HG02678 (cell line): ENCODE measurements at regions not wholly inside any gene's neighbourhood (a gene's known extent, or its start where the extent isn't known, plus 50 kb on each side); places are given as distances from the start of the nearest gene placed in this dataset.
"Not testable (repeated sequence)": the region's sequence is repeated elsewhere in the genome, so short reads cannot be mapped to it uniquely, and the experiment has no call there.

Experiments used
- ATAC-seq: cut with Tn5 transposase; IDR thresholded peaks from one replicate; pipeline ENCODE4 v1.9.1; 2021; ENCODE audit warnings: mild to moderate bottlenecking, moderate library complexity; ENCODE audit not compliant: unreplicated experiment

DNA sequence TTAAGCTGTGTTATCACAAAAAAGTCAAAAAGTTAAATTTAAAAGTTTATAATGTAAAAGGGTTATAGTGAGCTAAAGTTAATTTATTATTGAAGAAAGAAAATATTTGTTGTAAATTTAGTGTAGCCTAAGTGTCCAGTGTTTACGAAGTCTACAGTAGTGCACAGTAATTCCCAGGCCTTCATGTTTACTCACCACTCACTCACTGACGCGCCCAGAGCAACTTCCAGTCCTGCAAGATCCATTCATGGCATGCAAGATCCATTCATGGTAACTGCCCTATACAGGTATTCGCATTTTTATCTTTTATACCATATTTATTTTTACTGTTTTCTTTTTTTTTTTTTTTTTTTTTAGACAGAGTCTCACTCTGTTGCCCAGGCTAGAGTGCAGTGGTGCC lies 69.5 kb downstream of the TPRA1 start:
- ATAC-seq: no peak

- no peak for ATAC-seq
Observed at GRCh38 chr3:127518456-127519081, 72.0 kb downstream of the TPRA1 start.

GRCh38 chr3:127512256-127512655 lies 78.3 kb downstream of the TPRA1 start:
- no peak for ATAC-seq

GRCh38 chr3:127501177-127501576 lies 89.4 kb downstream of the TPRA1 start:
- ATAC-seq: no peak

DNA sequence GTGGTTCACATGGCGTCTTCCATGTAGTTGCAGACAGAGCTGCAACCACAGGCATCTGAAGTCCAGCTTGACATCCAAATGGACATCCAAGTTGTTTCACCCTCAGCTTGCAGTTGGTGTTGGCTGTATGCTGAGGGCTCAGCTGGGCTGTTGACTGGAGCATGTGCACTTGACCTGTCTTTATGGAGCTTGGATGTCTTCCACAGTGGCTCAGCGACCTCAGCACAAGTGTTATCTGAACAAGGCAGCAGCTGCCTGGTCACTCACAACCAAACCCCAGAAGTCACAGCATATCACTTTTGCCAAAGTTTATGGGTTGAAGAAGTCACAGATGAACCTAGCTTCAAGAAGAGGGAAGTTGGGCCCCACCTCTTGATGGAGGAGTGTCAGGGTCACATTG lies 92.9 kb downstream of the TPRA1 start:
- ATAC-seq: no peak

GRCh38 chr3:127497166-127497565 lies 93.4 kb downstream of the TPRA1 start:
- no peak for ATAC-seq

- ATAC-seq: no peak
Observed at GRCh38 chr3:127495821-127496655, 94.5 kb downstream of the TPRA1 start.

- no peak for ATAC-seq
Observed at GRCh38 chr3:127493924-127494646, 96.4 kb downstream of the TPRA1 start.

DNA sequence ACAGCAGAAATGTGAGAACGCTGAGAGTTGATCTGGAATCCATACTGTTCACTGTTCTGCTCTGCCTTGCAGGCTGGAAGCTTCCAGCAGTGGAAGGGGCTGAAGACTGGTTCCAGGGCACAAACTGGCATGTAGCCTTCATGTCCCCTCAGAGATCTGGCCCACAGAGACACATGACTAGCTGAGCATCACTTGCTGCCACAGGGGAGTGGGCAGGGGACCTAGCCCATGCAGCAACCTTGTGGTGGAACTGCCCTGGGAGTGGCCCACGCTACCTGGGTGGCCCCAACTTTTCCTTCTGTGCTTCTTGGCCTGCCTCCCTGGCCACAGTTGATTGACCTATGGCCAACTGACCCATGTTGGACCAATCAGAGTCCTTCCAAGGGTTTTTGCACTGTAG lies 98.1 kb downstream of the TPRA1 start:
- no peak for ATAC-seq

- ATAC-seq: no peak
Observed at GRCh38 chr3:127491909-127492308, 98.6 kb downstream of the TPRA1 start.

- ATAC-seq: no peak
Observed at GRCh38 chr3:127491323-127491722, 99.2 kb downstream of the TPRA1 start.

- not testable (repeated sequence) for ATAC-seq
Observed at GRCh38 chr3:127491024-127491305, 99.6 kb downstream of the TPRA1 start.

- ATAC-seq: no peak
Observed at GRCh38 chr3:127490271-127491023, 100.1 kb downstream of the TPRA1 start.

DNA sequence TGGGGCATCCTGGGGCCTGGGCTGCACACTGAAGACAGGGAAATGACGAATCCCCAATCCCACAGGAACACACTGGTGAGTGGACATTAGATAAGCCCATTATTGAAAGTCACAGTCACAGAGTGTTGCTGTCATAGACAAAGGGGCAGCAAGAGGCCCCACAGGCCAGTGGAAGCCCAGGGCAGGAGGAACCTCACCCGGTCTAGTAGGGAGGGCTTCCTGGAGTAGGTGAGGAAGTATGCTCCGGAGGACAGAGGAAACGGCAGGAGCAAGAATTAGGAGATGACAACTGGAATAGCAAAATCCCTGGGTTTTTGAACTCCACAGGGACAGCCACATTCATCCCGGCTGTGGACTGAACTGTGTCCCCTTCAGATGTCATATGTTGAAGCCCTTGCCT lies 101.2 kb downstream of the TPRA1 start:
- no peak for ATAC-seq

DNA sequence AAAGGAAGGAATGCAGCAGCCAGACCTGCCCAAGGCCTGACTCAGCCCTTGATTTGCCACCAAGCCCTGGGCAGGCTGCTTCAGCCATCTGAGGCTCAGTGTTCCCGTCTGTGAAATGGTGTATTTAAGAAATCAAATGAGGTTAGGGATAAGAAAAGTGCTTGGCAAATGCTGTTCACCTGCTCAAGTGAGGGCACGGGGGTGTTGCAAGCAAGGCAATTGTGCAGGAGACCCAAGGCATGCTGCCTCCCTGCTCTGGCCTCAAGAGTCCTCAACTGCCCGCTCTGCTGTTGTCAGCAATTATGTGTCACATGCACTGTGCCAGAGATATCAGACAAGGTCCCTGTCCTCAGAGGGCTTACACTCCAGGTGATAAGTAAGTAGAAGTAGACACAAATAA lies 101.8 kb downstream of the TPRA1 start:
- no peak for ATAC-seq

- no peak for ATAC-seq
Observed at GRCh38 chr3:127488141-127488672, 102.3 kb downstream of the TPRA1 start.

DNA sequence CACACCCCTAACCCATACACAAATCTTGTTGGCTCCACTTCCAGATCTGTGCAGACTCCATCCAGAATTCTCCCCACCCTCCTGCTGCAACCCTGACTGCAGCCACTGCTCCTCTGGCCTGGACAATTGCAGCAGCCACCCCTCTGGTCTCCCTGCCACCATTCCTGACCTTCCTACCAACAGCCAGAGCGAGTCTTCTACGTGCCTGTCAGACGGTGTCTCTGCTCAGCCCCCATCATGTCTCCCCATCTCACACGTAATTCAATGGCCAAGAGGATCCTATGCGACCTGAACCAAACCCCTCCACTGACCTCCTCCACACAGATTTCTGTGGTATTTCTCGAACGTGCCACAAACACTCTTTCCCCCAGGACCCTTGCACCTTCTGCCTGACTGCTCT lies 103.3 kb downstream of the TPRA1 start:
- no peak for ATAC-seq

DNA sequence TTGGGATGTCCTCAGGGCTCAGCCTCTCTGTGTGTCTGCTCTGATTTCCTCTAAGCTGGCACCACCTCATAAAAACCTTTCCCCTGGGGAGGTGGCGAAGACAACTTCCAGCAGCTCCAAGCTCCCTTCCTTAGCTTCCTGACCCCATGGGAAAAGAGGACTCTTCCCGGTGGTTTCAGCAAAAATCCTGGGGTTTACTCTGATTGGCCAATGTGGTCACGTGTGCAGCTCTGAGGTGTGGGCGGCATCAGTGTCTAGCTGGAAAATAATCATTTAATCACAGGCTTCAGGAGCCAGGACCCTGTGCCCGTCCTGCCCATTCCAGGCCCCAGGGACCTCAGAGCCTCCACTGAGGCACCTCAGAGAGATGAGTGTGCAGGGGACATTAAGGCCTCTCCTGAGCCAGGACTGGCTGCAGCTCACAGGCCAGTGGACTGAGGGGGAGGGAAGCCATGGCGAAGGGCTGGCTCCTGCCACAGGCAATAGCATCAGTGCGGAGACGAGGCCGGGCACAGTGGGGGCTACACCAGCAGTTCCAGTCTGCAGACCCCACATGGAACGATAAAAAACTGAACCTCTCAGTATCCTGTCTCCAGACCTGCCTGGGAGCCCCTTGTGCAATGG lies 104.1 kb downstream of the TPRA1 start:
- no peak for ATAC-seq

- no peak for ATAC-seq
Observed at GRCh38 chr3:127485396-127486170, 105.0 kb downstream of the TPRA1 start.
